ENCODE measurements at regions not wholly inside any gene's neighbourhood (a gene's known extent, or its start where the extent isn't known, plus 50 kb on each side); places are given as distances from the start of the nearest gene placed in this dataset.

DNA sequence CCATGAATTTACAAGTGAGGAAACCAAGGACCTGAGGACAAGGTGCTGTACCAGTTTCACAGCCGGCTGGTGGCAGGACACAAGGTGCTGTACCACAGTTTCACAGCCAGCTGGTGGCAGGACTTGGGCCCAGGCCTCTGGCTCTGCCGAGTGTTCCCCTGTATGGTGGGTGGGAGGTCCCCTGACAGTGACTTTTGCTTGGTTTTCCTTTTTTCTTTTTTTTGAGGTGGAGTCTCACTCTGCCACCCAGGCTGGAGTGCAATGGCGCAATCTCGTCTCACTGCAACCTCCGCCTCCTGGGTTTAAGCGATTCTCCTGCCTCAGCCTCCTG lies 212.4 kb downstream of the LY86 start:
- Histone ChIP-seq H3K36me3 (no peaks in the 10 kb centered on the region), H3K4me3 (no peak overlapping the region), H3K27ac (no peak overlapping the region), H3K9me3 (no peaks in the 10 kb centered on the region), H3K4me1 (no peaks in the 10 kb centered on the region), H3K27me3 (no peaks in the 10 kb centered on the region)
- TF ChIP-seq, protein P1, sequence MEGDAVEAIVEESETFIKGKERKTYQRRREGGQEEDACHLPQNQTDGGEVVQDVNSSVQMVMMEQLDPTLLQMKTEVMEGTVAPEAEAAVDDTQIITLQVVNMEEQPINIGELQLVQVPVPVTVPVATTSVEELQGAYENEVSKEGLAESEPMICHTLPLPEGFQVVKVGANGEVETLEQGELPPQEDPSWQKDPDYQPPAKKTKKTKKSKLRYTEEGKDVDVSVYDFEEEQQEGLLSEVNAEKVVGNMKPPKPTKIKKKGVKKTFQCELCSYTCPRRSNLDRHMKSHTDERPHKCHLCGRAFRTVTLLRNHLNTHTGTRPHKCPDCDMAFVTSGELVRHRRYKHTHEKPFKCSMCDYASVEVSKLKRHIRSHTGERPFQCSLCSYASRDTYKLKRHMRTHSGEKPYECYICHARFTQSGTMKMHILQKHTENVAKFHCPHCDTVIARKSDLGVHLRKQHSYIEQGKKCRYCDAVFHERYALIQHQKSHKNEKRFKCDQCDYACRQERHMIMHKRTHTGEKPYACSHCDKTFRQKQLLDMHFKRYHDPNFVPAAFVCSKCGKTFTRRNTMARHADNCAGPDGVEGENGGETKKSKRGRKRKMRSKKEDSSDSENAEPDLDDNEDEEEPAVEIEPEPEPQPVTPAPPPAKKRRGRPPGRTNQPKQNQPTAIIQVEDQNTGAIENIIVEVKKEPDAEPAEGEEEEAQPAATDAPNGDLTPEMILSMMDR (IDR thresholded peaks at IDR 0.05) = no peak
- no peak for TF ChIP-seq POLR2A (IDR thresholded peaks at IDR 0.05)
- peak in 1 of 3 donors; percentile 34 for DNase-seq

DNA sequence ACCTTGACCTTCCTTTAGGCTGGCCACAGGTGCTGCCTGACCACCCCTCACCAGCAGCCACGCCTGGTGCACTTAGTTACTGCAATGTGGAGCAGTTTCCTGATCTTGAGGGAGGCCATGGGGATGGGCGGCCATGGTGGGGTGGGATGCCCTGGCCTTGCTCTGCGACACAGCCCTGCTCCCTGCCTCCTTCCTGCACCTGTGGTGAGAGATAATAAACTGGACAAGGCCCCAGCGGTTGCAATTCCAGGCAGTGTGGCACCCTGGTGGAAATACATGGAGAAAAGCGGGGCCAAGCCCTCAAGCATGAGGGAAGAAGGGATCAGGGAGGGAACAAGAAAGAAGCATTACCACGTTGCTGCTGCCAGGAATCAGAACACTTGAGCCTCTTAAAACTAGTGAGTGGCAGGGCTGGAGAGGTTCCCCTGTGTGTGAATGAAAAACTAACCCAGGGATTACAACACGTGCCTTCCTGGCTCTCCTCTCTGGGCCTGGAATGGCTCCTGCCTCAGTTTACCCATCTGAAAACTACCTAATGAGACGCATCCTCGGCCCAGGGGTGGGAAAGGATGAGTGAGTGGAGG lies 213.2 kb downstream of the LY86 start:
- no peaks in the 10 kb centered on the region for H3K4me1 ChIP-seq
- H3K27me3 ChIP-seq = no peaks in the 10 kb centered on the region
- DNase-seq = peak in 1 of 3 donors; percentile 38
- no peak overlapping the region for H3K27ac ChIP-seq
- H3K9me3 ChIP-seq = no peaks in the 10 kb centered on the region
- H3K36me3 ChIP-seq = no peaks in the 10 kb centered on the region
- no peak overlapping the region for H3K4me3 ChIP-seq
- no peak for TF ChIP-seq POLR2A (IDR thresholded peaks at IDR 0.05)
- TF ChIP-seq, protein P1 (IDR thresholded peaks at IDR 0.05) = no peak

DNA sequence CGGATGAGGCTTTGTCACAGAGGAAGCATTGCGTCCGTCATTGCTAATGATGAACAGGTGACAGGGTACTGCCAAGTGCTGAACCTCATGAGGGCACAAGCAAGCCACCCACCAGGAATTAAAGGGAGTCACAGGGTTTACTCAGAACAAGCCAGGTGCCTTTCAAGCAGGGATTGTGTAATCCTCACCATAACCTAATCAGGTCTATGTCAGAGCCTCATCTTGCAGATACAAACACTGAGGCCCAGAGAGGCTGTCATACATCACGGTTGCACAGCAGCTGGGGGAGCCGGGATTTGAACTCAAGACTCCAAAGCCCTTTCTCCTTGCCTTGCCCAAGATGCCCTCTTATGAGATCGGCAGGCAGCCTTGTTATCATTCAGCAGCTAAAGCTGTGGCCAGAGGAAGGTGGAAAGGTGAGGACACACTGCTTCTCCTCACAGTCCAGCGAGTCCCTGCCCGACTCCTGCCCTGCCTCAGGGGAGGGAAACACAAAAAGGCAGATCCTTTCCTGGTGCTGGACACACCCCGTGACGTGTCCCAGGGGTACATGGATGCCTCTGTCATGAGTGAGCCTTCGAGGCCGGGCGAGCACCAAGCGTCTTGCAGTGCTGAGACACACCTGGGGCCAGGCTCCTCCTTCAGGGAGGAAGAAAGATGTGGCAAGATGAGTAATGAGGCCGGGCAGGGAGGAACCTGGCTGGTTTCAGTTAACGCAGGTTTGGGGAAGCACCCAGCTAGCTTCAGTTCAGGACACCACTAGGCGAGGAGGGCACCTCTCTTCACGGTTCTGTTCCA lies 214.9 kb downstream of the LY86 start:
- no peaks in the 10 kb centered on the region for H3K4me1 ChIP-seq
- H3K27ac ChIP-seq = no peak overlapping the region
- H3K4me3 ChIP-seq = no peak overlapping the region
- DNase-seq = peak; percentile 65 to 86 (median 67)
- H3K36me3 ChIP-seq = no peaks in the 10 kb centered on the region
- H3K27me3 ChIP-seq = no peaks in the 10 kb centered on the region
- TF ChIP-seq, protein P1 (IDR thresholded peaks at IDR 0.05) = no peak
- TF ChIP-seq POLR2A (IDR thresholded peaks at IDR 0.05) = no peak
- no peaks in the 10 kb centered on the region for H3K9me3 ChIP-seq

DNA sequence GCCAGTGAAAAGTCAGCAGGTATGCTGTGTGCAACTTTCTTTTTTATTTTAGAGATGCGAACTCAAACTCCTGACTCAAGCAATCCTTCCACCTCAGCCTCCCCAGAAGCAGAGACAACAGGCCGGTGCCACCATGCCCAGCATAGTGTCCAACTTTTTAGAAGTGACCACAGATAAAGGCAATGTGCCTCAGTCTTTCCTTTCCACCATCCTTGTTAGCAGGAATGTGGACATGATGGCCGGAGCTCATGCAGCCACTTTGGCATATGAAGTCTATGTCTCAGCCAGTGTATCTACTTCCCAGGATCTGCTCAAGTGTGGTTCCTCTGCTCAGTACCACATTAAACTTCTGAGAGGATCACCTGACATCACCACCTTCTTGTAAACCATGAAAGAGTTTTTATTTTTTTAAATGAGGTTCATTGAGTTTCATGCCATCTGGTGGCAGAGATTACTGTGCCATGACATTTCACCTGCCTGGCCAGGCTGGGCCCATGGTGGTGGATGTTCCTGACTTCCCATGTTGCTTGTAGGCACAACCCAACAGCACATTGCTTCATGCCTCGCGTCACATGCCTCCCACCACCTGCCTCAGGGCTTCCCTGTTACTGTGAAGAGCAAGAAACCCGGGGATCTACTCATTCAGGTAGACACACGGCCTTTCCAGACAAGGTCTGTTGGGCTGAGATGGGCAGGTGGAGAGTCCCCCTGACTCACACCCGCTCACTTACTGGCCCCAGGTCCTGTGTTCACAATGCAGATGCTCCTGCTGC lies 216.5 kb downstream of the LY86 start:
- Histone ChIP-seq H3K27me3 (no peaks in the 10 kb centered on the region), H3K27ac (no peak overlapping the region), H3K4me1 (no peaks in the 10 kb centered on the region), H3K36me3 (no peaks in the 10 kb centered on the region), H3K9me3 (no peaks in the 10 kb centered on the region), H3K4me3 (no peak overlapping the region)
- peak in 1 of 3 donors; percentile 40 for DNase-seq
- no peak for TF ChIP-seq POLR2A (IDR thresholded peaks at IDR 0.05)
- TF ChIP-seq, protein P1 (IDR thresholded peaks at IDR 0.05) = no peak

DNA sequence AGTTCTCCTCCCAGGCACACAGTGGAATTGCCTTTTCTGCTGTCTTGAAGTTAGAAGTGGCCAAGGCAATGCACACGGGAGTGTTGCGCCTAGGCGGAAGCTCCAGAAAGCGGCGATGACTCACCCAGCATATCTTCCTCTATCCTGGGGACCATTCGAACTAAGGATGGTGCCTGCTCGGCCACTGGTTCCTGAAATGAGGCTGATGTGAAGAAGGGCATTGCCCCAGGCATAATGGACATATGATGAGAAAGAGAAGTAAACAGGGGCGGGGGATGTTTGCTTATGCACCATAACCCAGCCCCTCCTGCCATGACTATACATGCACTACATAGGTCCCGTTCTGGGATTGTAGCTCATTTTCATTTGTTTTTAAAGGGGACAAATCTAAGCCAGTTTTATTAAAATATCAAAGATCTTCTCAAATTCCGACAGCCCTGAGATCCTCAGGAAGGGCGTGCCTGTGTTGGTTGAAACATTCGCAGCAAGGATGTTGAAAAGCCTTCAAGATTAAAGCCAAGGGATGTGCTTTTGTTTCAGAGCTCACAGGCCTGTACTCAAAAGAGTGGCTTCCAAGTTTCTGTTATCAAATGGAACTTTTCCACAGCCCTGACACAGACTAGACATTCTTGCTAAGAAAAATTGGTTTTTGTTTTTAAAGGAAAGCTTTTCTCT lies 218.5 kb downstream of the LY86 start:
- peak in 1 of 3 donors; percentile 65 for DNase-seq
- Histone ChIP-seq H3K27me3 (no peaks in the 10 kb centered on the region), H3K36me3 (no peaks in the 10 kb centered on the region), H3K27ac (no peak overlapping the region), H3K4me3 (no peak overlapping the region), H3K9me3 (no peaks in the 10 kb centered on the region), H3K4me1 (peaks cover 0 to 3% (median 0%) of the 10 kb centered on the region in 4 donors)
- no peak for TF ChIP-seq POLR2A (IDR thresholded peaks at IDR 0.05)
- TF ChIP-seq, protein P1 (IDR thresholded peaks at IDR 0.05) = no peak
